Keratinocyte (primary cell): ENCODE measurements at regions not wholly inside any gene's neighbourhood (a gene's known extent, or its start where the extent isn't known, plus 50 kb on each side); places are given as distances from the start of the nearest gene placed in this dataset.

ENCODE experiments used
- EZH2 ChIP-seq: IDR thresholded peaks from one replicate; pipeline ENCODE4 v1.6.1; 2012; ENCODE audit warnings: inconsistent platforms, mild to moderate bottlenecking, low read length, moderate library complexity
- TF ChIP-seq, protein P1 (sequence below), 3 experiments: IDR thresholded peaks in 1 of 3; conservative IDR thresholded peaks in 1 of 3; optimal IDR thresholded peaks in 1 of 3; 2 replicates in 2 of 3; 3 replicates in 1 of 3; pipeline versions ENCODE3 to v1.5.1; 2011; ENCODE audit warnings: low read length in 3 of 3, mild to moderate bottlenecking in 3 of 3, moderate library complexity in 2 of 3, control low read depth in 1 of 3, inconsistent platforms in 1 of 3; ENCODE audit not compliant: insufficient read depth in 2 of 3; ENCODE audit errors: extremely low read depth in 1 of 3

DNA sequence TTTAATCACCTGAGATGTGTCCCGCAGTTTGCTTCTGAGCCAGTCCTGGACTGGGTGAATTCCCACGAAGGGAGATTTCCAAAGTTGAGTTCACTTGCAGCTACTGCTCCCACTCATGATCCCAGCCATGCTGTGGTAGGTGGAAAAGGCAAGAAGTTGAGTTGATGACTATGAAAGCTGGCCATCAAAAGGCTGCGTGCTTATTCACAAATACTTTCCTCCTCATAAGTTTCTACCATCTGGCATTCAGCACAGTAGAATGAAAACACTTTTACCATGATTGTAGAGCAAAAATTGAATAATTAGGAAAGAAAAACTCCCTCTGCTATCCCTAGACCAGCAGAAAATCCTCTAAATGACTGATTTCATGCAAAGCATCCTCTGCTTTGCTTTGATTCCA, 281.8 kb downstream of the INHBA start:
- TF ChIP-seq, protein P1, sequence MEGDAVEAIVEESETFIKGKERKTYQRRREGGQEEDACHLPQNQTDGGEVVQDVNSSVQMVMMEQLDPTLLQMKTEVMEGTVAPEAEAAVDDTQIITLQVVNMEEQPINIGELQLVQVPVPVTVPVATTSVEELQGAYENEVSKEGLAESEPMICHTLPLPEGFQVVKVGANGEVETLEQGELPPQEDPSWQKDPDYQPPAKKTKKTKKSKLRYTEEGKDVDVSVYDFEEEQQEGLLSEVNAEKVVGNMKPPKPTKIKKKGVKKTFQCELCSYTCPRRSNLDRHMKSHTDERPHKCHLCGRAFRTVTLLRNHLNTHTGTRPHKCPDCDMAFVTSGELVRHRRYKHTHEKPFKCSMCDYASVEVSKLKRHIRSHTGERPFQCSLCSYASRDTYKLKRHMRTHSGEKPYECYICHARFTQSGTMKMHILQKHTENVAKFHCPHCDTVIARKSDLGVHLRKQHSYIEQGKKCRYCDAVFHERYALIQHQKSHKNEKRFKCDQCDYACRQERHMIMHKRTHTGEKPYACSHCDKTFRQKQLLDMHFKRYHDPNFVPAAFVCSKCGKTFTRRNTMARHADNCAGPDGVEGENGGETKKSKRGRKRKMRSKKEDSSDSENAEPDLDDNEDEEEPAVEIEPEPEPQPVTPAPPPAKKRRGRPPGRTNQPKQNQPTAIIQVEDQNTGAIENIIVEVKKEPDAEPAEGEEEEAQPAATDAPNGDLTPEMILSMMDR (optimal IDR thresholded peaks at IDR 0.05 in 1 of 3, IDR thresholded peaks at IDR 0.05 in 1 of 3, conservative IDR thresholded peaks at IDR 0.05 in 1 of 3; ENCODE audit: extremely low read depth in 1 of 3, insufficient read depth in 2 of 3, low read length in 3 of 3) = no peak
- TF ChIP-seq EZH2 = no peak
